Spleen (tissue), 11 donors: ENCODE measurements at regions not wholly inside any gene's neighbourhood (a gene's known extent, or its start where the extent isn't known, plus 50 kb on each side); places are given as distances from the start of the nearest gene placed in this dataset.
"Not testable (repeated sequence)": the region's sequence is repeated elsewhere in the genome, so short reads cannot be mapped to it uniquely, and the experiment has no call there.

ENCODE experiments used
- DNase-seq: peaks from one replicate; pipeline ENCODE4 v3.0.0-alpha.2; 2020
- H3K27ac ChIP-seq, 8 donors: fragments of 200-600 bp; sonication (generic) in 7 of 8; 1 replicate in 4 of 8; 2 replicates in 4 of 8; pipeline versions ENCODE4 v1.5.0 to v1.8.0; 2016 to 2021; ENCODE audit warnings: inconsistent platforms in 4 of 8, mild to moderate bottlenecking in 4 of 8, moderate library complexity in 1 of 8
- H3K27me3 ChIP-seq, 7 donors: fragments of 200-600 bp; sonication (generic) in 6 of 7; replicated peaks in 1 of 7; 1 replicate in 4 of 7; 2 replicates in 3 of 7; pipeline versions ENCODE4 v1.5.0 to v1.8.0; 2016 to 2021; ENCODE audit warnings: inconsistent platforms in 3 of 7, mild to moderate bottlenecking in 1 of 7
- H3K36me3 ChIP-seq, 6 donors: fragments of 200-600 bp; sonication (generic) in 5 of 6; 1 replicate in 4 of 6; 2 replicates in 2 of 6; pipeline versions ENCODE4 v1.5.0 to v1.8.0; 2016 to 2021; ENCODE audit warnings: inconsistent platforms in 2 of 6
- H3K4me1 ChIP-seq, 6 donors: fragments of 200-600 bp; sonication (generic) in 5 of 6; 1 replicate in 3 of 6; 2 replicates in 3 of 6; pipeline versions ENCODE4 v1.5.0 to v1.8.0; 2016 to 2021; ENCODE audit warnings: inconsistent platforms in 3 of 6
- H3K4me3 ChIP-seq, 8 donors: fragments of 200-600 bp; sonication (generic) in 7 of 8; 1 replicate in 4 of 8; 2 replicates in 4 of 8; pipeline versions ENCODE4 v1.5.0 to v1.8.0; 2016 to 2021; ENCODE audit warnings: inconsistent platforms in 4 of 8, mild to moderate bottlenecking in 4 of 8, moderate library complexity in 2 of 8
- H3K9me3 ChIP-seq, 8 donors: fragments of 200-600 bp; sonication (generic) in 7 of 8; 1 replicate in 4 of 8; 2 replicates in 4 of 8; pipeline versions ENCODE4 v1.5.0 to v1.8.0; 2016 to 2021; ENCODE audit warnings: inconsistent platforms in 4 of 8
- CTCF ChIP-seq, 11 experiments: fragments of 200-600 bp in 7 of 11; fragments of 450-650 bp in 4 of 11; sonication (generic) in 4 of 11; IDR thresholded peaks in 8 of 11; conservative IDR thresholded peaks in 3 of 11; 1 replicate in 7 of 11; 2 replicates in 4 of 11; pipeline versions ENCODE4 v1.4.0 to v1.8.0; 2016 to 2021; ENCODE audit warnings: antibody characterized with exemption in 11 of 11, inconsistent platforms in 4 of 11, mild to moderate bottlenecking in 1 of 11
- POLR2A ChIP-seq, 3 donors: fragments of 450-650 bp; IDR thresholded peaks; one replicate each; pipeline ENCODE4 v1.5.1; 2017; ENCODE audit warnings: antibody characterized with exemption in 3 of 3, mild to moderate bottlenecking in 1 of 3
- POLR2AphosphoS5 ChIP-seq, 3 donors: sonication (generic); formaldehyde crosslinking; IDR thresholded peaks; one replicate each; pipeline ENCODE4 v1.5.1; 2017; ENCODE audit warnings: antibody characterized with exemption in 3 of 3
- WGBS, 5 donors: extraction: QIAGEN DNeasy Blood & Tissue Kit in 3 of 5; methylation state at CpG; one replicate each; pipeline versions ENCODE4 v1.1.5 to v1.1.7; 2013 to 2018; 5-methylcytosine and 5-hydroxymethylcytosine counted together
- intact Hi-C: fragments of 100-400 bp; cut with DNase I; formaldehyde crosslinking; loops from one replicate; pipeline ENCODE4 v1.15.0; 2023; ENCODE audit warnings: low total_unique reads
- donor health status: healthy with polysubstance abuse.
- donor health status: DM: no; HTN: no; CAD: no; lungs with moderate emphysema.
- donor health status: DM: no; HTN: no; CAD: no.
- donor health status: Bipolar disorder and iron deficiency.
- donor health status: healthy.
- donor health status: DM: no; HTN: no; CAD: no.
- donor health status: DM: yes; HTN: yes; CAD: no.

- no peaks in the 10 kb centered on the region for H3K27me3 ChIP-seq
- intact Hi-C loops = no loop called here
- 85 to 95% (median 88%) methylated on average over 6 of the region's 6 CpGs for WGBS, 5 donors
Measured at GRCh38 chr5:63094730-63095129, 516.1 kb downstream of the LRRC70 start.

DNA sequence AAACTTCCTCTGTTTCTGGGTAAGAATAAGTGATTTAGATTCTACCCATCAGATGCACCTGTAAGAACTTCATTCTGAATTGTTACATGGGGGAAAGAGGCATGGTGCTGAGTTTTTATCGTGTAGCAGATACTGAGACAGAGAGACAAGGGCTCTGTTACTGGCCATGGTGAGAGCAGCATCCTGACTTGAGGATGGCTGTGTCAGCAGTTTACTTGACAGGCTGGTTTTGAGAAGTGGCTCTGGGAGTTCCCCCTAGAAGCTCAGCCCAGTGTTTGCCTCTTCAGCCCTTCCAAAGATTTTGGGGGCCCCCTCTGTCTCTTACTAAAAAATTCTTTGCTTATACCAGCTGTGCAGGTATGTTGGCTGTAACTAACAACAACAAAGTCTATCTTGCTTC lies 510.5 kb downstream of the LRRC70 start:
- DNase-seq = no peak
- Histone ChIP-seq H3K4me1 (no peaks in the 10 kb centered on the region), H3K27me3 (no peaks in the 10 kb centered on the region), H3K36me3 (no peaks in the 10 kb centered on the region), H3K4me3 (no peak overlapping the region), H3K27ac (no peak overlapping the region), H3K9me3 (peaks cover 0 to 11% (median 0%) of the 10 kb centered on the region in 8 donors)
- WGBS, 5 donors = 78 to 95% (median 88%) methylated on average over 1 of the region's 1 CpG
- intact Hi-C loops = no loop called here
- TF ChIP-seq POLR2AphosphoS5 (IDR thresholded peaks at IDR 0.05) (no peak), POLR2A (IDR thresholded peaks at IDR 0.05) (no peak), CTCF (IDR thresholded peaks at IDR 0.05 in 8 of 11, conservative IDR thresholded peaks at IDR 0.05 in 3 of 11) (no peak)

More at GRCh38 chr5:63094730-63095129, 516.1 kb downstream of the LRRC70 start:
- Histone ChIP-seq H3K4me1 (no peaks in the 10 kb centered on the region), H3K27ac (no peak overlapping the region), H3K36me3 (no peaks in the 10 kb centered on the region), H3K4me3 (no peak overlapping the region), H3K9me3 (peaks cover 0 to 6% (median 0%) of the 10 kb centered on the region in 8 donors)
- no peak for DNase-seq
- TF ChIP-seq POLR2A (IDR thresholded peaks at IDR 0.05) (no peak), POLR2AphosphoS5 (IDR thresholded peaks at IDR 0.05) (no peak), CTCF (IDR thresholded peaks at IDR 0.05 in 8 of 11, conservative IDR thresholded peaks at IDR 0.05 in 3 of 11) (no peak)

GRCh38 chr5:63085561-63085960 lies 506.9 kb downstream of the LRRC70 start:
- peaks cover 0 to 17% (median 0%) of the 10 kb centered on the region in 8 donors for H3K9me3 ChIP-seq
- H3K36me3 ChIP-seq = no peaks in the 10 kb centered on the region
- H3K27me3 ChIP-seq = no peaks in the 10 kb centered on the region
- H3K27ac ChIP-seq = no peak overlapping the region
- H3K4me3 ChIP-seq = no peak overlapping the region
- TF ChIP-seq POLR2AphosphoS5 (IDR thresholded peaks at IDR 0.05) (no peak), POLR2A (IDR thresholded peaks at IDR 0.05) (no peak), CTCF (IDR thresholded peaks at IDR 0.05 in 8 of 11, conservative IDR thresholded peaks at IDR 0.05 in 3 of 11) (no peak)
- intact Hi-C loops = no loop called here
- H3K4me1 ChIP-seq = no peaks in the 10 kb centered on the region
- WGBS, 5 donors = 37 to 63% (median 51%) methylated on average over 2 of the region's 2 CpGs
- DNase-seq = no peak

DNA sequence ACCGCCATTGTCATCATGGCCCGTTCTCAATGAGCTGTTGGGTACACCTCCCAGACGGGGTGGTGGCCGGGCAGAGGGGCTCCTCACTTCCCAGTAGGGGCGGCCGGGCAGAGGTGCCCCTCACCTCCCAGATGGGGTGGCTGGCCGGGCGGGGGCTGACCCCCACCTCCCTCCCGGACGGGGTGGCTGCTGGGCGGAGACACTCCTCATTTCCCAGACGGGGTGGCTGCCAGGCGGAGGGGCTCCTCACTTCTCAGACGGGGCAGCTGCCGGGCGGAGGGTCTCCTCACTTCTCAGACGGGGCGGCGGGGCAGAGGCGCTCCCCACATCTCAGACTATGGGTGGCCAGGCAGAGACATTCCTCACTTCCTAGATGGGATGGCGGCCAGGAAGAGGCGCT lies 505.1 kb downstream of the LRRC70 start:
- not testable (repeated sequence) for DNase-seq

GRCh38 chr5:63081402-63081801 lies 502.8 kb downstream of the LRRC70 start:
- TF ChIP-seq POLR2AphosphoS5 (IDR thresholded peaks at IDR 0.05) = no peak
- no peak for TF ChIP-seq POLR2A (IDR thresholded peaks at IDR 0.05)
- no peak for TF ChIP-seq CTCF (IDR thresholded peaks at IDR 0.05 in 8 of 11, conservative IDR thresholded peaks at IDR 0.05 in 3 of 11)
- Histone ChIP-seq H3K4me3 (no peak overlapping the region), H3K9me3 (peaks cover 0 to 10% (median 0%) of the 10 kb centered on the region in 8 donors), H3K27ac (no peak overlapping the region), H3K36me3 (no peaks in the 10 kb centered on the region), H3K4me1 (no peaks in the 10 kb centered on the region), H3K27me3 (no peaks in the 10 kb centered on the region)
- DNase-seq = no peak
- intact Hi-C loops = no loop called here

More for the DNA sequence above, 505.1 kb downstream of the LRRC70 start:
- H3K27ac ChIP-seq, H3K27me3 ChIP-seq, intact Hi-C loops, H3K4me1 ChIP-seq, H3K36me3 ChIP-seq, H3K4me3 ChIP-seq: not testable (repeated sequence)
- peaks cover 0 to 10% (median 0%) of the 10 kb centered on the region in 8 donors for H3K9me3 ChIP-seq
- 88 to 97% (median 94%) methylated on average over 8 to 22 of the region's 22 CpGs for WGBS, 5 donors
